ENCODE measurements at regions not wholly inside any gene's neighbourhood (a gene's known extent, or its start where the extent isn't known, plus 50 kb on each side); places are given as distances from the start of the nearest gene placed in this dataset.

GRCh38 chr11:79950741-79951140 lies 509.9 kb upstream of the TENM4 start:
- no TSS peak for BruUV-seq (replicated peaks)
- Mint-ChIP-seq H3K9me3 (ENCODE audit: unreplicated experiment) (no peaks in the 10 kb centered on the region), H3K27ac (ENCODE audit: low read depth, unreplicated experiment) (no peak overlapping the region), H3K4me1 (ENCODE audit: insufficient read depth, unreplicated experiment) (no peaks in the 10 kb centered on the region), H3K36me3 (ENCODE audit: insufficient read depth, unreplicated experiment) (no peaks in the 10 kb centered on the region), H3K4me3 (ENCODE audit: unreplicated experiment) (no peak overlapping the region), H3K27me3 (ENCODE audit: insufficient read depth, unreplicated experiment) (no peaks in the 10 kb centered on the region)
- DNase-seq (ENCODE audit: unreplicated experiment) = no peak
- ChIA-PET POLR2A (no interaction called here), CTCF (no interaction called here)
- TF ChIP-seq, protein P1, sequence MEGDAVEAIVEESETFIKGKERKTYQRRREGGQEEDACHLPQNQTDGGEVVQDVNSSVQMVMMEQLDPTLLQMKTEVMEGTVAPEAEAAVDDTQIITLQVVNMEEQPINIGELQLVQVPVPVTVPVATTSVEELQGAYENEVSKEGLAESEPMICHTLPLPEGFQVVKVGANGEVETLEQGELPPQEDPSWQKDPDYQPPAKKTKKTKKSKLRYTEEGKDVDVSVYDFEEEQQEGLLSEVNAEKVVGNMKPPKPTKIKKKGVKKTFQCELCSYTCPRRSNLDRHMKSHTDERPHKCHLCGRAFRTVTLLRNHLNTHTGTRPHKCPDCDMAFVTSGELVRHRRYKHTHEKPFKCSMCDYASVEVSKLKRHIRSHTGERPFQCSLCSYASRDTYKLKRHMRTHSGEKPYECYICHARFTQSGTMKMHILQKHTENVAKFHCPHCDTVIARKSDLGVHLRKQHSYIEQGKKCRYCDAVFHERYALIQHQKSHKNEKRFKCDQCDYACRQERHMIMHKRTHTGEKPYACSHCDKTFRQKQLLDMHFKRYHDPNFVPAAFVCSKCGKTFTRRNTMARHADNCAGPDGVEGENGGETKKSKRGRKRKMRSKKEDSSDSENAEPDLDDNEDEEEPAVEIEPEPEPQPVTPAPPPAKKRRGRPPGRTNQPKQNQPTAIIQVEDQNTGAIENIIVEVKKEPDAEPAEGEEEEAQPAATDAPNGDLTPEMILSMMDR (IDR thresholded peaks at IDR 0.05; ENCODE audit: unreplicated experiment) = no peak
- intact Hi-C loops (cut with micrococcal nuclease) = no loop called here

DNA sequence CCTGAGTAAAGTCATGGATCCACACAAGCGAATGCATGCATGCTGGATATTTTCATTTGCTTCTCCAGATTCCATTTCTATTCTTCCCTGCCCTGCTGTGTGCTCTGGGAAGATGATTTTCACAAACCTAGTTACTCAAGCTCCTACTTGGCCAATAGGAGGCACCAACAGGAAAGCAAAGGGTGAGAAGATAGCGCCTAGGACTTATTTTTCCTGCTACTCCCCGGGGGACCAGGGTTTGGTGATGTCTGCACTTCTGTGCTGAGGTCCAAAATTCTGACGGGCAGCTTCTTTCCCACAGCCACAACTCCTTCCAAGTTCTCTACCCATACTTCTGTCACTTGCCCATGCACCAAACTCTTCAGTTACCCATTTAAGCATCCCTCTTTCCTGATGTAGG lies 509.3 kb upstream of the TENM4 start:
- no peaks in the 10 kb centered on the region for H3K36me3 Mint-ChIP-seq (ENCODE audit: insufficient read depth, unreplicated experiment)
- H3K4me1 Mint-ChIP-seq (ENCODE audit: insufficient read depth, unreplicated experiment) = no peaks in the 10 kb centered on the region
- ChIA-PET POLR2A (no interaction called here), CTCF (interaction anchor here (0.7 kb wide), 1 partner anchor 204 kb away, joined by 3 read pairs; no protein-coding TSS in a partner anchor)
- H3K27me3 Mint-ChIP-seq (ENCODE audit: insufficient read depth, unreplicated experiment) = no peaks in the 10 kb centered on the region
- DNase-seq (ENCODE audit: unreplicated experiment) = no peak
- intact Hi-C loops (cut with micrococcal nuclease) = no loop called here
- no peak overlapping the region for H3K4me3 Mint-ChIP-seq (ENCODE audit: unreplicated experiment)
- no peak overlapping the region for H3K27ac Mint-ChIP-seq (ENCODE audit: low read depth, unreplicated experiment)
- BruUV-seq (replicated peaks) = no TSS peak
- TF ChIP-seq, protein P1 (IDR thresholded peaks at IDR 0.05; ENCODE audit: unreplicated experiment) = no peak
- H3K9me3 Mint-ChIP-seq (ENCODE audit: unreplicated experiment) = no peaks in the 10 kb centered on the region

- H3K36me3 Mint-ChIP-seq (ENCODE audit: insufficient read depth, unreplicated experiment) = no peaks in the 10 kb centered on the region
- intact Hi-C loops (cut with micrococcal nuclease) = no loop called here
- ChIA-PET POLR2A (no interaction called here), CTCF (interaction anchor here (0.7 to 1.3 kb wide), 2 partner anchors 10 to 203 kb away, joined by 3 to 6 read pairs; no protein-coding TSS in a partner anchor)
- TF ChIP-seq, protein P1 (IDR thresholded peaks at IDR 0.05; ENCODE audit: unreplicated experiment) = no peak
- no peak overlapping the region for H3K4me3 Mint-ChIP-seq (ENCODE audit: unreplicated experiment)
- no peaks in the 10 kb centered on the region for H3K9me3 Mint-ChIP-seq (ENCODE audit: unreplicated experiment)
- H3K27me3 Mint-ChIP-seq (ENCODE audit: insufficient read depth, unreplicated experiment) = no peaks in the 10 kb centered on the region
- H3K27ac Mint-ChIP-seq (ENCODE audit: low read depth, unreplicated experiment) = no peak overlapping the region
- no TSS peak for BruUV-seq (replicated peaks)
- no peak for DNase-seq (ENCODE audit: unreplicated experiment)
- H3K4me1 Mint-ChIP-seq (ENCODE audit: insufficient read depth, unreplicated experiment) = no peaks in the 10 kb centered on the region
Observed at GRCh38 chr11:79949574-79949973, 508.7 kb upstream of the TENM4 start.

- no peaks in the 10 kb centered on the region for H3K9me3 Mint-ChIP-seq (ENCODE audit: unreplicated experiment)
- CTCF ChIA-PET = interaction anchor here (0.7 to 1.2 kb wide), 2 partner anchors 12 to 17 kb away, joined by 3 to 5 read pairs; no protein-coding TSS in a partner anchor
- no peak for DNase-seq (ENCODE audit: unreplicated experiment)
Observed at GRCh38 chr11:79942646-79943045, 501.8 kb upstream of the TENM4 start.

More at GRCh38 chr11:79942646-79943045, 501.8 kb upstream of the TENM4 start:
- Mint-ChIP-seq H3K27ac (ENCODE audit: low read depth, unreplicated experiment) (no peak overlapping the region), H3K4me3 (ENCODE audit: unreplicated experiment) (no peak overlapping the region), H3K36me3 (ENCODE audit: insufficient read depth, unreplicated experiment) (no peaks in the 10 kb centered on the region), H3K4me1 (ENCODE audit: insufficient read depth, unreplicated experiment) (peaks cover 7% of the 10 kb centered on the region), H3K27me3 (ENCODE audit: insufficient read depth, unreplicated experiment) (no peaks in the 10 kb centered on the region)
- no TSS peak for BruUV-seq (replicated peaks)
- POLR2A ChIA-PET = no interaction called here
- intact Hi-C loops (cut with micrococcal nuclease) = no loop called here
- TF ChIP-seq, protein P1 (IDR thresholded peaks at IDR 0.05; ENCODE audit: unreplicated experiment) = no peak

All from MCF 10A (cell line).